GM19238 (cell line): ENCODE measurements at regions not wholly inside any gene's neighbourhood (a gene's known extent, or its start where the extent isn't known, plus 50 kb on each side); places are given as distances from the start of the nearest gene placed in this dataset.

ENCODE experiments used
- DNase-seq: peaks from one replicate; pipeline ENCODE4 v3.0.0; 2011; ENCODE audit warnings: low spot score; ENCODE audit not compliant: insufficient read length

DNA sequence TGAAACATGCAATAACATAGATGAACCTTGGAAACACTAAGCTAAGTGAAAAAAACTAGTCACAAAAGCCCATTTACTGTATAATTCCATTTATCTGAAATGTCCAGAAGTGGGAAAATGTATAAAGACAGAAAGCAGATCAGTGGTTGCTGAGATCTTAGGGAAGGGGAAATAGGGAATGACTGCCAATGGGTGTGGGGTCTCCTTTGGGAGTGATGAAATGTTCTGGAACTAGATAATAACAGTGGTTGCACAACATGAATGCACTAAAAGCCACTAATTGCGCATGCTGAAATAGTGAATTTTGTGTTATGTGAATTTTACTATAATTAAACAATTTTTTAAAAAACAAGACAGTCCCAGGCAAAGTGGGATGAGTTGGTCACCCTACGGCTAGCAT lies 472.8 kb downstream of the CCDC171 start:
- DNase-seq, result no peak

DNA sequence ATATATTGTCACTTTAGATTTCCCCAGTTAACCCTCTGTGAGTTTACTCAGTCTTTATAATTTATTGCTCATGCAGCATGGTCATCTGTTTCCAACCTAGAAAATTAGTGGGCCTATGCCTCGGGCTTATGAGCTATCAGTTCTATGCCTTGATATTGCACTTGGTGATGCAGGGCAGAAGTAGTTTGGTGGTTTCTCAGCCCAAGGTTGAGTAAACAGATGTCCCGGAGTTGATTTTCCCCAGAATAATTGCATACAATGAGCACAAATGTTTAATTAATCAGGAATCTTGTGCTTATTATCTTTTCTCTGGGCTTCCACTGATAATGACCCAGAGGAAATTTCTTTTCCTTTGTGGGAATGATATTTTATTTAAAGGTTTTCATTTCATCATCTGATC lies 474.0 kb downstream of the CCDC171 start:
- DNase-seq, result no peak

DNA sequence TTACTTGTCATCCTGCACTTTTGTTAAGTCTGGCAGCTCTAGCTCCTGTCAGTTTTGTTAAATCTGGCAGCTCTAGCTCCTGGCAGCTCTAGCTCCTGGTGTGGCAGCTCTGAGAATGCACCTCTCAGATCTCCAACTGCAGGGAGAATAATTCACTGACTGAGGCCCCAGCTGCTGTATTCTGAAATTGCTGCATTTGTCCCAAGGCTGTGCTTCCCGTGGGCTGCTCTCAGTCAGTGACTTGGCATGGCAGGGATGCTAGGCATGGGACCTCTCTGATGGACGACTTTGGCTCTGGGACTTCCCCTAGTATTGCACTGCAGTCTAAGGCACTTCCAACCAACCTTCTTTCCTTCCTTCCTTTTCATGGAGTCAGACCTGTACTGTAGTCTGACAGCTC lies 475.7 kb downstream of the CCDC171 start:
- no peak for DNase-seq

DNA sequence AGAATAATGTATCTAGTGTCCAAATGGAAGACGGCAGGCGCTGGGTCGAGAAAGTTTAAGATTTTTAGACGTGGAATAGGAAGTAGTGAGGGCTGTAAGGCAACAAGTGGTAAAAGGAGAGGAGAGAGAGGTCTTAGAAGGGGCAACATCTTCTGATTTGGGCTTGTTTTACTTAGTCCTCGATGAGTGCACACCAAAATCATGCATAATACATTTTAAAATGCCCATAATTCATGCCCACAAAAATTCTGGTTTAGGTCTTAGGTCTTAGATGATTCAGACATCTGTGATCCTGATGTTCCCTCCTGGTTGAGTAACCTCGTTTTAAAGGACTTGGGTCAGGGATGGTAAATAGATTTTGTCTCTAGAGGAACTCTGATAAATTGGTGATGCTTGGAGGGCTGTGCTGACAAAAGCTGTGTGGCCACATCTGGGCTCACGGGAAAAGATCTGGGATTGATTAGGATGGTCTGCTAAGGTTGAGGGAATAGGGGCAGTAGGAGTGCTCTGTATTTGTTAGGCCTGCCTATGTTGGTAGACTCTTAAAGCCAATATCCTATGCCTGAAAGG lies 476.3 kb downstream of the CCDC171 start:
- DNase-seq, result no peak

DNA sequence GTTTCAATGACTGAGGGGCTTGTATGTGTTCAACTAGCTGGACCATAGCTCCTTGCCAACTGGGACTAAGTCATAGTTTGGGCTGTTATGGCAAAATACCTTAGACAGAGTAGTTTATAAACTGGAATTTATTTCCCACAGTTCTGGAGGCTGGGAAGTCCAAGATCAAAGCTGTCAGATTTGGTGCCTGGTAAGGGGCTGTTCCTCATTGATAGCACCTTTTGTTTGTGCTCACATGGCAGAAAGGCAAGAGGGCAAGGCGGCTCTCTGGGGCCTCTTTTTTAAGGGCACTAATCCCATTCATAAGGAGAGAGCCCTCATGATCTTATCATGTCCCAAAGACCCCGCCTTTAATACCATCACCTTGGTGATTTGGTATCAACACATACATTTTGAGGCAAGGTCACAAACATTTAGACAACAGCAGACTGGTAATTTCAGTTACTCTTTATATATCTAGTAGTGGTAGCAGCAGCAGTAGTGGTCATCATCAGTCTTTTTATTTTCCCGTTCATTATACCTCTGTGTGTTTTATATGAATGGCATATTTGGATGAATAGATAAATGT lies 477.0 kb downstream of the CCDC171 start:
- DNase-seq, result no peak

DNA sequence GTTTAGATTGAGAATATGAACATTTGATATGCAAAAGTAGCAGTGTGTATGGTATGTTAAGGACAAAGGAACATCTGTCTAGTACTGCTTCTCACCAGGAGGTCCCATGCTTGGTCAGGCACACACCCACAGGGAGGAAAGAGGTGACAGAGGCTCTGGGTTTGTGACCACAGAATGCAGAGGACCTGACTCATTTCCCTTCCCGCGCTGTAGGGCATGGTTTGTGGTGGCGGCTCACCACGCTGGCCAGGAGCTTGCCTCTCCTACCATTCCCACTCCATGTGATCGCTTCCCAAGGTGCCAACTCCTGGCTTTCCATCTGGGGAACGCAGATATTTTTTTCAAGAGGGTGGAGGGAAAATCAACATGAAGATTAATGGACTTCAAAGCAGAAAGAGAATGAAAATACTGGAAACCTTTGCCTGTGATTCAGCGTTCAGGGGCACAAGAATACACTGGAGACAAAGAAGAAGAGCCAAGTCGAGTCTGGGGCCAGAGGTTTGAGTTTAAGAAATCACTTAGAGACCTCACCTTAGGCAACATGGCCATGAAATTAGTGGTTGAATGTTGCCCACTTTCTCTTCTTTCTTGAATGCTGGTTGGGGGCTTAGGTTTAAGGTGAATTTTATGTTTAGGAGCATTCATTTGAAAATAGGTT lies 477.8 kb downstream of the CCDC171 start:
- DNase-seq, result no peak

DNA sequence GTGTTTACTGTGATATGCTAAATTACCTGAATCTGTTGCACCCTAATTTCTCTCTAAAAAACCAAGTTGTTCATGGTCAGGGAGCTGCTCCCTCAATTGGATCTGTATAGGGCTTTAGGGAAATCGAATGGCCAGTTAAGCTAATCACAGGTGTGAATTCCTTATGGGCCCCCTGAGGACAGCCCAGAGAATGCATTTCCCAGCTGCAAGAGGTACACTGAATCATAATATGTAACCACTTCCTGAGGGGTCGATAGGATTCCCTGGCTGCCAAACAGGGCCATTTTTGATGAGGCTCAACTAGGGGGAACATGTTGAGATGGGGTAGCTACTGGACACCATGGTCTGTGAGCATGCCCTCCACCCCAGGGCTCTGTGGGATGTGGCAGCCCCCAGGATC lies 478.6 kb downstream of the CCDC171 start:
- DNase-seq, result no peak

DNA sequence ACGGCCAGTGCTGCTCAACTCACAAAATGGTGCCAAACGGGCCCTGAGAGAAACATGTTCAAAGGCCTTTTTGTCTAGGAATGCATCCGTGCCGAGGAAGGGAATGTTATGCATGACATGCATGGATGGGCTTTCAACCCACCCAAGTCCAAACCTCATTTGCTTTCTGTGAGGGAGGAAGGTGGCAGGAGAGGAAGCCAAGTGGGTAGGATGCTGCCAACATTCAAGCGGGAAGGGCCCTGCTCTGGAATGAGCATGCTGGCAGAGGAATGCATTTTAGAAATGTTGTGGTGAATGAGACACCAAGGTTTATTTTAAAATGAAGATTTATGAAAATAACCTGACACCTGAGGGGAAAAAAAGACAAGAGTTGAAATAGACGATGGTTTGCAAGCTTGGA lies 479.1 kb downstream of the CCDC171 start:
- DNase-seq, result no peak

DNA sequence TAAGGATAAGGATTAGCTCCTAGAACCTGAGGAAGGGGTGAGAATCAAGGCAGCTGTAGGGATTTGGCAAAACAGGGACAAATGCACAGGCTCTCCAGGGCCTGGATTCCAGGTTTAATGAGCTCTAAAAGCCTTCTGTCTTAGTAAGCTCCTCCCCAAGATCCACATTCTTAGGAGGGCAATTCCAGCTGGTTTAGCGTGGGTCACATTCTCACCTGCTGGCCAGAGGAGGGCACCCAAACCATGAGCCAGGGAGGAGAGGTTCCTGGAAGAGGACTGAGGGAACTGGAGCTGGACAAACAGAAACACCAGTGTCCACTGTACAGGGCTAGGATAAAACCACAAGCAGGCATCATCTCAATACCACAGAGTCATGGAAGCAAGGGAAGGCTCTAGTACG lies 480.0 kb downstream of the CCDC171 start:
- no peak for DNase-seq

DNA sequence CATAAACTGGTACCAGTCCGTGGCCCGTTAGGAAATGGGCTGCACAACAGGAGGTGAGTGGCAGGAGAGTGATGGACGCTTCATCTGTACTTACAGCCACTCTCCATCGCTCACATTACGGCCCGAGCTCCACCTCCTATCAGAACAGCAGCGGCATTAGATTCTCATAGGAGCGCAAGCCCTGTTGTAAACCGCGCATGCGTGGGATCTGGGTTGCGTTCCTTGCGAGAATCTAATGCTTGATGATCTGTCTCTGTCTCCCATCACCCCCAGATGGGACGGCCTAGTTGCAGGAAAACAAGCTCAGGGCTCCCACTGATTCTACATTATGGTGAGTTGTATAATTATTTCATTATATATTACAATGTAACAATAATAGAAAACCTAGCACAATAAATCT lies 480.4 kb downstream of the CCDC171 start:
- DNase-seq, result no peak

DNA sequence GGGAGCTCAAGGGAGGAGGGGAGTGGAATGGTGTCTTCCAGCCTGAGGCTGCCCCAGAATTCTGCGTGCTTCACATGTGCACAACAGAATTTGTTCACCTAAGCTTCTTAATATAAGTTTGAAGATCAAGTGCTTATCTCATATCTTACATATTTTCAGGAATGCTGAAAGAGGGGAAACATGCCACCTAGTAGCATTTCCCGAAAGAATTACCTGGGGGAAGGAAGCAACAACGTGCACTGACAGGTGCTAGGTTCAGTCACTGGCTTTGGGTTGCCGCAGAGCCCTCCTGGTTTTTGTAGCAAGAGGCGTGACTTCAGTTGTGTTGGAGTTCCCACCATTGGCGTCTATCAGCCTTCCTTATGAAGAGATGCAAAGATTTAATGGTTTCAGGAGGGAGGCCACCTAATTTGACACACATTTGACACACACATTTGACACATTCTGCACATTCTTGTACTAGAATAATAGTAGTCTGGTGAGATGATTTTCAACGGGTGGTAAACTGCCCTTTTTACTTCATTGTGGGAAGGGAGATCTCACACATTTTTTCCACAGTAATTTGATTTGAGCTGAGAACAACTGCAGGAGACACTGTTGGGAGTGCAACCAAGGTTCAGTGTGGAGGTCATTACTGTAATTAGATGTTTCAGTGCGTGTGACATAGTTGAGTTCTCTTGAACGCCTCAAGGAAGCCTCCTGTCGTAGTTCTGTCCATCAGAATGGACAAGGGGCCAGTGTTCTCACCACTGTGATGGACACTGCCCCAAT lies 481.3 kb downstream of the CCDC171 start:
- no peak for DNase-seq

DNA sequence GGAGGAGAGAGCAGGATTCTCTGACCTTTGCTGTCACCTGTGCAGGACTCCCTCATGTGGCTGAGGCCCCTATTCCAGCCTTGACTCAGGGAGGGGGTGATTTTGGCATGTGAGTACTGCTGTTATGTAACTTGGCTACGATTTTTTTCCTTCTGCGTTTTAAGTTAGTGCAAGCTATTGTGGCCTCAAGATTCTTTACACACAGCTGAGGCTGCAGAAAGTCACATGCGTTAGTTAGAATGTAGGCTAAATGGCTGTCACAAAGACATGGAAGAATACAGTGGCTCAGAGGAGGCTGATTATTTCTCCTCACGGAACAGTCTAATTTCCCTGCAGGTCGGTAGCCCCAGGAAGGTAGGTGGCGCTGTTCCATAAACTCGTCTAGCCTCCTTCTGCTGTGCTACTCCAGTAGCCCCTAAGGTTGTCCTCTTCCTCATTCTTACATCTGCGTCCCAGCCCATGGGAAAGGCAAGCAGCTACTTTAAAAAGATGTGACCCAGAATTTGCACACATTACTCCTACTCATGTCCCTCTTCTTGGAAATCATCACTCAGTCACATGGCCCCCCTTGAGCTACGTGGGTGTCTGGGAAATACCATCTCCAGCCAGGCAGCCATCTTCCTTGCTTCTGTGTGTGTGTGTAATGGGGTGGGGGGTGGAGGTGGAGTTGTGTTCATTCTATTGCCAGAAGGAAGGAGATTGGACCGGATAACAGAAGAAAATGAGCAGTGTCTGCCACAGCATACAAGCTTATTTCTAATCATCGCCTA lies 486.6 kb downstream of the CCDC171 start:
- DNase-seq, result no peak

DNA sequence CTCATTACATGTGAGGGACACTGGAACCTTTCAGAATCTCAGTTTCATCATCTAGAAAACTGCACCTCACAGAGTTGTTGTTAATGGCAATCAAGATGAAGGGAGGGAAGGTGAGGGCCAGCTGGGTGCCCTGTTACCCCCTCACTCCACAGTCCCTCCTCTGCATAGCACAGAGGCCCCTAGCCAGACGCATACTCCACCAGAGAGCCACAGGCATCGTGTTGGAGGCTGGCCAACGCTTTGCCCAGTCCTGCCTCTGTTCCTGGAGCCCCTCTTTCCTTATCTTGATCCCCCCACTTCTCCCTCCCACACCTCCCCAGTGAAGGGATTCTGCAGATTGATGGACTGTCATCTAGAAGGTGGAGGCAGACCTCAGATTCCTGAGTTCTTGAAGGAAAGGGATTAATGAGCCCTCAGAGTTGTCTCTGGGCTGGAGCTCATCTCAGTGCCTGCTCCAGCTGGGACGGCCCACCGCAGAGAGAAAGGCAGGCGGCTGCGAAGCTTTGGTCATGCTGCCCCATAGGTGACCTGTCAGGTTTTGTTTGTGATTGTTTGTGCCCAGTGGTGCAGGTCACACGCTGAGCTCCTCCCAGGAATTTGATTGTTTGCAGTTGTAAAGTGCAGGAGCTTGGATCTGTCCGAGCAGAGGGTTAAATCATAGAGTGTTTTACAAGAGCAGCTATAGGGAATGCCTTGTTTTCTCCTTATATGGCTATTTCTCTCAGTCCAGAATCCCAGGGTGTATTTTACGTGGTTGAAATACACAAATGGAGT lies 487.3 kb downstream of the CCDC171 start:
- no peak for DNase-seq

DNA sequence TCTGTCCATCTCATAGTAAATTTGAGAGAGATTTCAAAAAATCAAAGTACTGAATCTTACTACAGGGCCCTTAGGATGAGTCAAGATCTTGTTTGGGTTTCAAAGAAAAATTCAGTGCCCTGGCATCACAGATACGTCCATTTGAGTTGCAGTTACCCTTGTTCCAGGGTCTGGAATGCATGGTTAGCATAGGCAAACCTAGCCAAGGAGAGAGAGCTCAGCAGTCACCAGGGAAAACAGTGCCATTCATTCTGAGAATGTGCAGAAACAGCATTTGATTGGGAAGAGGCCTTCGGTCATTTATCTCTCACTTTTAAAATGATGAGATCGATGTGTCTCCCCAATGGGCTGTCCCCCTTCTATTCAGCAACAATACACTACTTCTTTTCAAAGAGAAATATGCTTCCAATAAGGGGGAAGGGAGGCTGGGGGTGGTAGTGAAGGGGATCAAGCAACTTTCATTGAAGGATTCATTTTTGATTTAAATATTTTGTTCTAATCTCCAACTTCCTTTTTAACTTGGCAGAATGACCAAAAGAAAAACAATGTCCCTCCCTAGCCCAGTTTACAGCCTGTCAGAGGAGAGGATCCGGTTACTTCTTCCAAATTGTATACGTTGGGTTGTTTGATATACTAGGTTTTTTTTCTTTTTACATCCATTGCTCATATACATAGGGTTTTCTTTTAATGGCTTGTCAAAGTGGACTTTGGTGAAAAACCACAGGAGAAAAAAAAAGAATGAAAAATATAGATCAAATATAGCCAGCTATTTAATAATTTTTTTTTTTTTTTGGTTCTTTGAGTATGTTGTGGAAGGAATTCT lies 491.1 kb downstream of the CCDC171 start:
- DNase-seq, result no peak

DNA sequence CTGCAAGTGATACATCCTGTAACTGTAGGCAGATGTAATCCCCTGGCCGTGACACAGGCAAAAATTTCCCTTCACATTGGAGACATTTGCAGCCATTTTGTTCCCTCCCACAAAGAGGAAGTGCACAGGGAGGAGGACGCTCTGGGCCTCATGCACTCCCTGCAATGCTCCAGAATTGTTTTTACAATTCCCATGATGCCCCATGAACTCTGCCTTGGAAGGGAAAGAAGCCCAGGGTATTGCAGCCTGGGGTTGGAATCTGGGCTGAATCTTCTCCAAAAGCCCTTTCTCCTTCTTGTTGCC lies 491.7 kb downstream of the CCDC171 start:
- DNase-seq, result no peak

DNA sequence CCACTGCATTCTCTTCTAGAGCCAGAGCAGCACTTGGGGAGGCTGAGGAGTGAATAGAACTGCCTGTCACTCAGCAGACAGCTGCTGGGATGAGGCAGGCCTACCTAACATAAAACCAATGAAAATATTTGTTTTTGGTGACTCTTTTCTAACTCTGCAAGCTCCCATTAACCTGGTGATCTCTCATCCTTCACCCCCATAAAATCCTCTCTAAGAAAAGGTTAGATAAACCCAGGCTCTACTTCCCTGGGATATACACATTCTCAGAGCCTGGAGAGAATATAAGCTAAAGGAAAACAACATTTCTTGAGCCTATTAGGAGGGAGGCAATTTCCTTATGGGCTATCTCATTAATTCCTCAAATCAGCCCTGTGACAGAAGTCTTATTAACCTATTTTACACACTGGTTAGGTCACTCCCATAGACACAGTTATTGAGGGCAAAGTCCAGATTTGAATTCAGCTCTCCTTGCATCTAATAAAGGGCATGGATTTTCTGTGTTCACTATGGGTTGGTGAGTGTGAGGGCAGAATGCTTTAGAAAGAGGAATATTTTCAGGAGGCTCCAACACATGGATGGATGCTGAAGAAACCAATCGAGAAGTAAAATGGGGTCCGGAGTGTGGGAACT lies 492.9 kb downstream of the CCDC171 start:
- DNase-seq, result no peak

DNA sequence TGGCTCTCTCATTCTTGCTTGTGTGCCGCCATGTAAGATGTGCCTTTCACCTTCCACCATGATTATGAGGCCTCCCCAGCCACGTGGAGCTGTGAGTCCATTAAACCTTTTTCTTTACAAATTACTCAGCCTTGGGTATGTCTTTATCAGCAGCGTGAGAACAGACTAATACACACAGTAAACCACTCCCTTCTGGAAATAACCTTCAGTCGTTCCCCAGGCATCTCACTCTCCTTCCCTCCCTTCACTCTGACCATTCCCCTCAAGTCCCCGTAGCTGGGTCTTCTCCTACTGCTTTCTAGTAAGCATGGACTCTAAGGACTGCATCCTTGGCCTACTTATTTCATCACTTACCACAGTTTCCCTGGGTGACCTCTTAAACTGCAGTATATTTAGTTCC lies 493.9 kb downstream of the CCDC171 start:
- no peak for DNase-seq

DNA sequence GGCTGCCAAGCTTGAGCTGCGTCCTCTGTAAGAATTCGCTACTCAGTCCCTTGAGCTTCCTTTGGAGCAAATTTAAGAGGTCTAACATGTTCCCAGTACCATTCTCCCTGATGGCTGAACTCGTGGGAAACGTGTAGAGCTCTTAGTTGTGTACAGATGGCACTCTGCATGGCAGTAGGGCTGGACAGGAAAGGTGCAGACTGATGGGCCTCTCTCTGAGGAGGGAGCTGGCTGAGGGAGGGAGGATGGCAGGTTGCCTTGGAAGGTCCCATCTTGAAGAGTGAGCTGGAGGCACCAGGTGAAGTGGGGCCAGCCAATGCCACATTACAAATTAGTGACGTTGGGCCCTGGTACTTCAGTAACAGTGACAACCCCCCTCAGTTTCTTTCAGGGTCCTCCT lies 495.3 kb downstream of the CCDC171 start:
- DNase-seq, result no peak

DNA sequence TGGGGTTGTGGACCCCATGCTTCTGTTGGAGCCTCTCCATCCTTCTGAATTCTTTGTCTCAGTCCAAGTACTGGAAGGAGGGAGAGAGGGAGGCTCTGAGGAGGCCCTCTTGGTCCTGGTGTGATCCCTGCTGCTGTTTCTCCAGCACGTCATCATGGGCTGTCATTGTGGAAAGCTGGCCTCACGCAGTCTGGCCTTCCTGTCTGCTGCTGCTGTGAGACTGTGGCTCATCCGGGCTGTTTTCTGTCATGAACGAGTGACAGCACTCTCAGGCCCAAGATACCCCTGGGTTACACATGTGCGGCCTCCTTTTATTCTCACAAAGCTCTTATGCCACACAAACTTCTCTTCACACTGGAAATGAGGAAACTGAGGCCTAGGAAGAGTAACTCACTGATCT lies 499.3 kb downstream of the CCDC171 start:
- DNase-seq, result no peak
